HG02571 (cell line): ENCODE measurements at regions not wholly inside any gene's neighbourhood (a gene's known extent, or its start where the extent isn't known, plus 50 kb on each side); places are given as distances from the start of the nearest gene placed in this dataset.

Experiments
- ATAC-seq: cut with Tn5 transposase; IDR thresholded peaks from one replicate; pipeline ENCODE4 v1.9.1; 2021; ENCODE audit warnings: mild to moderate bottlenecking, moderate library complexity; ENCODE audit not compliant: unreplicated experiment

DNA sequence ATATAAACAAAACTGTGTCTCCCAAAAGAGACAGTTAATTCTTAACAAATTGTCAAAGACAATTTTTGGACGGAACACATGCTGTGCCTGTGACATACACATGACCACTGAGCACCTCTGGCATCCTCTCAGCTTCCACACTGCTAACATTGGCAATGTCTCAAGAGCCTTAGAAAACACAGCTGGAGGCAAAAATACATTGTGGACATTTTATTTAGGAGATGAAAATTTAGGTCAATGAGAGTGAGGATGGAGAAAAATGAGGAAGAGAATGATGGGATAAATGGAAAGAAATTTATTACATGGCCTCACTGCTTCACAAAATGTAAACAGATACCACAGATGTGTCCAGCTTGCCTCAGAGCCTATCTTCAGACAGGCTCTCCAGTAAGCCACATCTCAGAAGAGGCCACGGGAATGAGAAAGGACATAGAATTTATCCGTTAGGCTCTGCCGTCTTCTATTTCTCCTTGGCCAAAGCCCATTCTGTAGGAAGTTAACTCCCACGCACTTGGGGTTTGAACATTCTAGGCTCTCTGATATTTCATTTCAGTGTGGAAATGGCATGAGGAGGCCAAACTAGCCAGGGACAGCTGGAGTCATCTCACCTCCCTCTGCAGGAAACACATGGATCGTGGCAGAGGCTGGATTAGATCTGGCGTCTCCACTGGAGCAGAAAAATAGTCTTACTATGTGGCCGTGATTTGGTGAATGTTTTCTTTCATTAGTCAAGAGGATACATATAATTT lies 519.4 kb upstream of the DSEL start:
- no peak for ATAC-seq

- ATAC-seq: no peak
Observed at GRCh38 chr18:68034296-68034695, 517.8 kb upstream of the DSEL start.

GRCh38 chr18:68033466-68033865 lies 516.9 kb upstream of the DSEL start:
- ATAC-seq: no peak

- ATAC-seq: no peak
Observed at GRCh38 chr18:68024716-68025115, 508.2 kb upstream of the DSEL start.

- ATAC-seq: no peak
Observed at GRCh38 chr18:68017385-68017784, 500.9 kb upstream of the DSEL start.

GRCh38 chr18:67997496-67997895 lies 481.0 kb upstream of the DSEL start:
- no peak for ATAC-seq

DNA sequence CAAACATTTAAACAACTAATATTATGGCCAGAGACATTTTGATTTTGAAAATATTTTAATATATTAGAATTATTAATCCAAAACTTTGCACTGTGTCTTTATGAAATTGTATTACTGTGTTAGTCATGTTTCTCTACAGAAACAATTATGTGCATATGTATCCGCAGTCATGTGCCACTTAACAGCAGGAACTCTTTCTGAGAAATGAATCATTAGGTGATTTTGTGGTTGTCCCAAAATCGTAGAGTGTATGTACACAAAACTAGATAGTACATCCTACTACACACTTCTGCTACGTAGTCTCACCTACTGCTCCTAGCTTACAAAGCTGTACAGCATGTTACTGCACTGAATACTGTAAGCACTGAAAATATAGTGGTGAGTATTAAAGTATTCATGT lies 479.2 kb upstream of the DSEL start:
- ATAC-seq: no peak

GRCh38 chr18:67980241-67980640 lies 463.7 kb upstream of the DSEL start:
- no peak for ATAC-seq

DNA sequence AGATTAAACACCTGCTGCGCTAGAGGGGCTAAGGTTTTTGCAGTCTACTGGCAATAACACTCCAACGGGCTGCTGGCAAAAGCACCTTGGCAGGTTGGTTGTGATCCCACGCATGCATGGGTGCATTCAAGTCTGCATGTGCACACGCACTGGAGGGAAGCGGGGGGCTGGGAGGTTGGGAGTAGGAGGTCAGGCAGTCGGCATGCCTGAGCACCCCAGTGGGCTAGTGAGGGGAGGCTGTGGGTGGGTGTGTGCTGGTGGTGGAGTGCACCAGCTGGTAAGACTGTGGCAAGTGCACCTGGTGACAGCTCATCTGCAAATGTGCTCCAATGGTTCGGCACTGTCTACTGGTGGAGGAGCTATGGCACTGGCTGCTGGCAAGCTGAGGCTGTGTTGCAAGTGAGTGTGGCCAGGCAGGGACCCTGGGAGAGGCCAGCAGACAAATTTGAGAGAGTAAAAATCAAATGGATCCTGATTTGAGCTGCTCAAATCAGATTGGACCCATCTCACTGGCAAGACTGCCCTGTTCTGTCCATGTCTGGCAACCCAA lies 460.6 kb upstream of the DSEL start:
- no peak for ATAC-seq

DNA sequence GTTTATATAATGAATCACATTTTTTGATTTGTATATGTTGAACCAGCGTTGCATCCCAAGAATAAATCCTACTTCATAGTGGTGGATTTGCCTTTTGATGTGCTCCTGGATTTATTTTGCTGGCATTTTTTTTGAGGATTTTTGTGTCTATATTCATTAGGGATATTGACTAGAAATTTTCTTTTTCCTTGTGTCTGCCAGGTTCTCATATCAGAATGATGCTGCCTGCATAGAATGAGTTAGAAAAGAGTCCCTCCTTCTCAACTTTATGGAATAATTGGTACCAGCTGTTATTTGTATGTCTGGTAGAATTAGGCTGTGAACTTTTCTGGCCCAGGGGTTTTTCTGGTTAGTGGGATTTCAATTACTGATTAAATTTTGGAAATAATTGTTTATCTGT lies 457.4 kb upstream of the DSEL start:
- ATAC-seq: no peak

DNA sequence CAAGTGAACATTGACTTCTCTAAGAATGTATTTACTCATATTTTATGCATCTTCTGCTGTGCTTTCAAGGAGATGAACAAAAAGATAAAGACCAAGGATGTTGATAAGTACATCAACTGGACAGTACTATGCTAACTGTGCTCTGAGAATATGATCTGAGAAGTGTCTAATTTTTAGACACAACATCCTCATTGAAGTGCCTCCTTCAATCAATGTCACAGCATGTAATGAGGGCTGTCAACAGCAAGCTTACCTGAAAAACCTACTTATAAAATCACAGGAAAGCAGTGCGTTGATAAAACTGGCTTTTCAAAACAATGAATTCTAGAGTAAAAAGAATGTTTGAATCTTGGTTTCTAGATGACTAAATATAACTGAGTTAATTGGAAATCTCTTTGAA lies 452.9 kb upstream of the DSEL start:
- no peak for ATAC-seq

- no peak for ATAC-seq
Observed at GRCh38 chr18:67966224-67966623, 449.7 kb upstream of the DSEL start.

DNA sequence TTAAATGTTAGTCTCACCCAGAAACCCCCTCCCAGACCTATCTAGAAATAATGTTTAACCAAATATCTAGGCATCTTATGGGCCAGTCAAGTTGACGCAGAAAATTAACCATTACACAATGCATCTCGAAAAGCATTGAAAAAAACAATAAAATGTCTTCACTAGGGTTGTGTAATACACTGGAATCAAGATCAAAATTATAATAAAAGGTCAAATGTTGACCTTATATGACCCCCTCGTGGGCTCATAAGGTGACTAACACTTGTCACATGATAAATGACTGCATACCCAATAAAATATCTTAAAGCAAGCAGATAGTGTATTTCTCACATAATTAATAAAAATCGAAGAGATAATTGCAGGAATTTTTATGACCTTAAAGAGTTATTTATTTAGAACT lies 447.9 kb upstream of the DSEL start:
- ATAC-seq: no peak

DNA sequence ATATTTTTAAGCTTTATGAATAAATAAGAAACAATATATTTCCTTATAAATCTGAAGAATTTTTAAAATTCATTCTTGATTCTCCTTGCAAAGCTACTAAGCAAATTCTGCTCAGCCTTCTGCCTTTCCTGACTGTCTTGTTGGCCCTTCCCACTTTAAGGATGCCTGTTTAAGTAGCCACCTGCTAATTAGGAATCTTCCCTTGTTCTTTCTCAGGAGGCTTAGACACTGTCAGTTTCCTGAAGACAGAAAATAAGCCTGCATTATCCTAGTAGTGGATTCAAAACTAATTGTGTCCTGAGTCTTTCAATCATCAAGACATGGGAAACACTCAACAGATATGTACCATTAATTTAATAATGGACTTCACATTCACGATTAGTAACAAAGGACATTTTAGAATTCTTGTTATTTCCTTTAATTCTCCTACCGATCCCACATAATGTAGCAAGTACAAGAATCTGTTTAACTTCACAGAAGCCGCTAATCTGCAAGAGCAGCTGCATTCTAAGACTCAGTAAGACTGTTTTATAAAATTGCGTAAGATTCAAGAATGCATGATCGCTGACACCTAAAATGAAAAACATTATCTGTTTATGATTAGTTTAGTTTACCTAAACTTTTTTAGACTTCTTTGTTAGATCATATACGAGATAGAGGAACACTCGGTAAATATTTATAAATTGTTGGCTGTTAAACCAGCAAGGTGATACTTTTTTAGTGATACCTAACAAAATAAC lies 445.4 kb upstream of the DSEL start:
- no peak for ATAC-seq

DNA sequence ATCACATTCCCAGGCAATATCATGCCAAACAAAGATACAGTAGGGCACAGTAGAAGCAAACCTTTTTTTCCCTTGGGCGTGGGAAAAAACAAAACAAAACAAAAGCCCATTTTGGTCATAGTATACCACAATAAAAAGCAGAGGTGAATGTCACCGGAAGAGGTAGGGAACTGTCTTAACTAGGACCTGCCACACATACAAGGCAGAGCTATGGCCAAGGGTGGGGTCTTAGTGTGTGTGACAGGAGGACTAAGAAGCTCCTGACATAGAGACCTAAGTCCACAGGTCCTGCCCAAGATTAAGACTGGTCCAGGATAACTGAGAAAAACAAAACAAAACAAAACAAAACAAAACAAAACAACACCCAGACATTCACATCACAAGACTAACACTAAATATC lies 441.2 kb upstream of the DSEL start:
- no peak for ATAC-seq

DNA sequence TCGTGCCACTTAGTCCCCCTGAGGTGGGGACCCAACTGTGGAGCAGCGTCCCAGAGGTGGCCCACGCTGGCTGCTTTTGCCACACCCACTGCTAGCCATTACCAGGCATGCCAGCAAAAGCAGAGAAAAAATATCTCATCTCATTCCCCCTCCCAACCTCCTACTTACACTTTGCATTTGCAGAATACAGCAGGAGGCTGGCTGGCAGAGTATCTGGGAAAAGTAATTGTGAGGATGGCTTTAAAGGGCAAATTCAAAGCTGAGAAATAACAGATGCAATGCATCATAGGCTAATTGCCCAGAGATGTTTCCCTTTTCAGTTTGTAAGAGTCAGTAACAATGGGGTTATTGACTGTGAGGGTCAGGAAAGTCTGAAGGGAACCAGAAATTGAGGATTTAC lies 438.1 kb upstream of the DSEL start:
- no peak for ATAC-seq

- no peak for ATAC-seq
Observed at GRCh38 chr18:67951137-67951536, 434.6 kb upstream of the DSEL start.

- no peak for ATAC-seq
Observed at GRCh38 chr18:67938660-67939059, 422.1 kb upstream of the DSEL start.

GRCh38 chr18:67935638-67936037 lies 419.1 kb upstream of the DSEL start:
- ATAC-seq: peak; percentile 49

DNA sequence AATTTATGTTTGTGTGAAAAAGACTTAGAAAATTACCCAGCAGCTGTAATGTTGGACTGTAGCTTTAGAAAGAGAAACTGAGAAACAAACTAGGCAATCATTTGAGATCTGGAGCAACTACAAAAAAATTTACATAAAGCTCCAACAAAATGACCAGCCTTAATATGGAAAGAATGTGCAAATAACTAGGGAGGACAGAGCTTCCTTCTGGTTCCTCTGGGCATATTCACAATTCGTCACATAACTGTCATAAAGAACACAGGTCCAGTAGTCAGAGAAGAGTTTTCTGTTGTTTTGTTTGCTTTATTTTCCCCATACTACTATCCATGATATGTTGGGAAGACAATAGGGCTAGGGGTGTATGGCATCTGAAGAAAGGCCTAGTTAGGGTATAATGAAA lies 416.8 kb upstream of the DSEL start:
- ATAC-seq: no peak

DNA sequence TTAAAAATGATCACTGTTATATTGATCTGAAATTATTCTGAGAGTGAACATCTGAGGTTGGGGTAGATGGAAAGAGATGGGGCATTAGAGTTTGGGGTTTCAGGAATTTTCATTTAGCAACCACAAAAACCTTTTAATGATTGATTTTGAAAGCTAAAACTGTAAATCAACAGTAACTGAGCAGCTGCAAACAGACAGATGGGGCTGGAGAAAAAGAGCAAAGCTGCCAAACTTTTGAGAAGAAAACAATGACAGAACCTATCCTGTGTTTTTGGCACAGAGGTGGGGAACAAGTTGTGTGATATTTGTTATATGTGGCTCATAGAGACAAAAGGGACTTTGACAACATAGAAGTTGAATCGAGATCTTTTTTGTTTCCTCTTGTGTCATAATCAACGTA lies 415.8 kb upstream of the DSEL start:
- no peak for ATAC-seq
